AG09319 (cell line): ENCODE measurements at regions not wholly inside any gene's neighbourhood (a gene's known extent, or its start where the extent isn't known, plus 50 kb on each side); places are given as distances from the start of the nearest gene placed in this dataset.

Experiments used
- DNase-seq: peaks from one replicate; pipeline ENCODE4 v3.0.0-alpha.2; 2010; ENCODE audit warnings: low read depth; ENCODE audit errors: extremely low read depth
- CTCF ChIP-seq: IDR thresholded peaks from 2 replicates; pipeline ENCODE4 v1.5.1; 2011; ENCODE audit warnings: low read depth, mild to moderate bottlenecking, inconsistent platforms, low read length, moderate library complexity

GRCh38 chr2:125638345-125638744, 1017.6 kb upstream of the GYPC start:
- TF ChIP-seq CTCF: no peak
- no peak for DNase-seq

GRCh38 chr2:125642032-125642431, 1013.9 kb upstream of the GYPC start:
- TF ChIP-seq CTCF: no peak
- no peak for DNase-seq

- no peak for DNase-seq
- TF ChIP-seq CTCF: no peak
These were observed 1012.8 kb upstream of the GYPC start for GRCh38 chr2:125643128-125643527.

- TF ChIP-seq CTCF: no peak
- no peak for DNase-seq
These were observed 1012.4 kb upstream of the GYPC start for GRCh38 chr2:125643585-125643984.

- DNase-seq: no peak
- TF ChIP-seq CTCF: no peak
These were observed 1011.7 kb upstream of the GYPC start for GRCh38 chr2:125644257-125644656.

GRCh38 chr2:125652280-125652679, 1003.7 kb upstream of the GYPC start:
- TF ChIP-seq CTCF: no peak
- DNase-seq: no peak

GRCh38 chr2:125654226-125654625, 1001.7 kb upstream of the GYPC start:
- no peak for TF ChIP-seq CTCF
- no peak for DNase-seq
